HG02884 (cell line): ENCODE measurements at regions not wholly inside any gene's neighbourhood (a gene's known extent, or its start where the extent isn't known, plus 50 kb on each side); places are given as distances from the start of the nearest gene placed in this dataset.
"Not testable (repeated sequence)": the region's sequence is repeated elsewhere in the genome, so short reads cannot be mapped to it uniquely, and the experiment has no call there.

Experiments used
- ATAC-seq: cut with Tn5 transposase; IDR thresholded peaks from one replicate; pipeline ENCODE4 v1.9.1; 2021; ENCODE audit warnings: mild to moderate bottlenecking, moderate library complexity; ENCODE audit not compliant: unreplicated experiment

DNA sequence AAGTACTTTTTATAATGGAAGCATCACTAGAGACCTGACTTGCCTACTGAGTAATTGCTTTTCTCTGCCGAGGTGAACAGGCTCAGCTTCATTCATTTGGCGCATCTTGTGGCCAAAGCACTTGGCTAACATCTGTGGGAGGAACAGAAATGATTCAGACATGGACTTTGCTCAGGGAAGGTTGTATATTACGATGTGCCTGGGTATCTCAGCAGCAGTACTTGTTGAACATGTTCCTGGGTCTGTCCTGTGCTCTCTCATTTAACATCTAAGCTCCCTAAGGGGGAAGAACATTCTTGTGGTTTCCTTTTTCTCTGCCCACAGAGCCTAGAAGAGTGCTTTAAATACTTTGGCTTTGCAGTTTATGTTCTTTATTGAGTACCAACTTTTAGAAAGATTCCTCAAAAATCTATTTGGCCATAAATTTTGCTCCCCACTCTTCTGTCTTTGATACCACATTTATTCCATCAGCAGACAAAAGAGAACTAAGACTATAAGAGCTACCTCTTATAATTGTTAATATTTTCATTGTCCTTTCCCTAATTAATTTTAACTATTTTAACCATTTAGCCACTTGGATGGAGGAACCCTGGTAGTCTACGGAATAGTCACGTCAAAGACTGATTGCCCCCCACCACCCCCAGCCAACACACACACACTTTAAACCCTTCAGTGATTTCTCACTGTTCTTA is 101.2 kb upstream of the EGLN3 start:
- peak; percentile 73 for ATAC-seq

DNA sequence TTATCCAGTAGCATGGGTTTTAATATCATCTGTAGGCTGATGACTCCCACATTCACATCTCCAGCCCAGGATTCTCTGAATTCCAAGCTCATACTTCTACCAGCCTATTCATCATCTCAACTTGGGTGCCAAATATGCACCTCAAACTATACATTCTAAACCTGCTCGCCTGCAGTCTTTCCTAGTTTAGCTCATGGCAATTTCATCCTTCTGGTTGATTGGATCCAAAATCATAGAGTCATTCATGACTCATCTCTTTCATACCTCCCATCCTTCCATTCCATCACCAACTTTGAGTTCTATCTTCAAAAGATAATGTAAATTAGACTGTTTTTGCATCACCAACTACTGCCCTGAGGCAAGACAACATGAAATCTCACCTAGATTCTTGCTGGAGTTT is 99.7 kb upstream of the EGLN3 start:
- no peak for ATAC-seq

DNA sequence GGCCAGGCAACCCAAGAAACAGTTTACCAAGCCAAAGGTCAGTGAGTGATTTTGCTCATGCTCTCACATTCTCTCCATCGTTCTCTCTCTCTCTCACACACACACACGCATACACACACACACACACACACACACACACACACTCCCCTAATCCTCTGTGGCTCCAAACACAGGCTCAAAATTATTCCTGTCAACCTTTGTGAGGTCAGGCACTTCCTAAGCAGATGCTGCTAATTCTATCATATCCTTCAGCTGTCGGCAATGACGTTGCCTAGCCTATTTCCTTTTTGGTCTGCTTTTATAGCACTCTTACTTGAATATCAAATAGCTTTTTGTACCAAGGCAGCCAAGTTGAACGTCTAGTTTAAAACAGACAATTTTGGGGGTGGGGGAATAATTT is 98.9 kb upstream of the EGLN3 start:
- no peak for ATAC-seq

DNA sequence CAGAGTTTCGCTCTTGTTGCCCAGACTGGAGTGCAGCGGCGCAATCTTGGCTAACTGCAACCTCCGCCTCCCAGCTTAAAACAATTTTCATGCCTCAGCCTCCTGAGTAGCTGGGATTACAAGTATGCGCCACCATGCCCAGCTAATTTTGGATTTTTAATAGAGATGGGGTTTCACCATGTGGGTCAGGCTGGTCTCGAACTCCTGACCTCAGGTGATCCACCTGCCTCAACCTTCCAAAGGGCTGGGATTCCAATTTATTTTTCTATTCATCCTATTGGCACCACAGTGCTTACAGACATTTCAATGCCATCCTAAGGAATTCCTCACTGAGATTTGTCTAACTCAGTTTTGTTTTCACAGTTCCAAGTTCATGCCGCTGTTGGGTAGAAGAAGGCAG is 98.3 kb upstream of the EGLN3 start:
- ATAC-seq: not testable (repeated sequence)

DNA sequence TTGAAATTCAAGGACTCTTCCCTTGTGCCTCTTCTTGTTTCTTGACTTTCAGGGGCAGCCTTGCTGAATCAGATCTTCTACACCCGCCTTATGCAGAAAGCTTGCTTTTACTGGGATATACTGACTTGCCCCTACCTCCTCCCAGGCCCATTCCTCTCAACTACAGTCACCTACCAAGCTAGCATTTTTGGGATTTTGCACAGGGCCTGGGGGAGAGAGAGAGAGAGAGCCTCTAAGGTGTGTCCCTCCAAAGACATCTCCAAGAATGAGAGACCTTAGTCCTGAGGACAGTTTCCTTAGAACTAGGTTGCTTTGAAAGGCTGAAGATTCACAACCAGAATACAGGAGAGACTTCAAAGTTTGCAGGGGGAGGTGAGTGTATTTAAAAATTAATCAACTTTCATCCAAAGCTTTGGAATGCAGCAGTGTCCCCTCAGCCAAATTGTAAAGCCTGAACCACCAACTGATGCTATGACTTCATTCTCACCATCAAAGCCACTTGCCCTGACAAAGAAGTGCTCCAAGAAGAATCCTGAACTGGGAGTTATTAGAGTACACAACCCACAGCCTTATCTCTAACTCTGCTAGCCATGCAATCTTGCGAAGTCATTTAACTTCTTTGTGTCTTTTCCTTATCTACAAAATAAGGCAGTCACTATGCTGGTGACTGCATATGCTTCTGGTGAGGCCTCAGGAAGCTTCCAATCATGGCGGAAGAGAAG is 96.1 kb upstream of the EGLN3 start:
- ATAC-seq: no peak

DNA sequence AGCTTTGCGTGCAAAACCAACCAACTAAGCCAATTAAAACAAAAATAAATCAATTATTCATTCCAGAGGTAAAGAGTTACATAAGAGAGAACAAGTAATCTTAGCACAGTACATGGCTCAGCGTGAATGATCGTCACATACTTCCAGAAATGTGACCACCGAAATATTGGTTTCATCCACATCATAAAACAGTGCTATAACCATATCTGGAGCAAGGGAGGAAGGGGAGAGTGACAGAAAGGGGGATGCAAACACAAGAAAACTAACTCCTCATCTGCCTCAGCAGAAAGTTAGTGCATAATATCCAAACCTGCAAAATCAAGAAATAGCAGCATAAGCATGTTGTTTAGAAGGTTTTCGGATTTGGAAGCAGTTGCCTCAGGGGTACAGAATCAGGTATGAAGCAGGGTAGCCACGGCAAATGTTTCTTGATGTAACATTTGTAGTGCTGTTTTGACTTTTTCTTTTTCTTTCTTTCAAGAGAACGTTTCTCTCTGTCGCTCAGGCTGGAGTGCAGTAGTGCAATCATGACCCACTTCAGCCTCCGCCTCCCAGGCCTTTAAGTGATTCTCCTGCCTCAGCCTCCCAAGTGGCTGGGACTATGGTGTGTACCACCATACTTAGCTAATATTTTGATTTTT is 93.9 kb upstream of the EGLN3 start:
- no peak for ATAC-seq

DNA sequence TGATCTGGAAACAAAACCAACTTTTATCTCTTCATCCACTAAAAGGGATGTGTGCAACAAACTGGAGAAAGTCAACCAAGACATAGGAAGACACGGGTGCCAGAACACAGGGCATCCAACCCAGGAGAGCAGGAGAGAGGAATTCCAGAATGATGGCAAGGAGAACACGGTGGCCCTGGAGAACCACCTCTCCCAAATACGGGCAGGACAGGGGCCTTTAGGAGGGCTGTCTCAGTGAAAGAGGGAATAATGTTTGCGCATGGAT is 93.4 kb upstream of the EGLN3 start:
- no peak for ATAC-seq

DNA sequence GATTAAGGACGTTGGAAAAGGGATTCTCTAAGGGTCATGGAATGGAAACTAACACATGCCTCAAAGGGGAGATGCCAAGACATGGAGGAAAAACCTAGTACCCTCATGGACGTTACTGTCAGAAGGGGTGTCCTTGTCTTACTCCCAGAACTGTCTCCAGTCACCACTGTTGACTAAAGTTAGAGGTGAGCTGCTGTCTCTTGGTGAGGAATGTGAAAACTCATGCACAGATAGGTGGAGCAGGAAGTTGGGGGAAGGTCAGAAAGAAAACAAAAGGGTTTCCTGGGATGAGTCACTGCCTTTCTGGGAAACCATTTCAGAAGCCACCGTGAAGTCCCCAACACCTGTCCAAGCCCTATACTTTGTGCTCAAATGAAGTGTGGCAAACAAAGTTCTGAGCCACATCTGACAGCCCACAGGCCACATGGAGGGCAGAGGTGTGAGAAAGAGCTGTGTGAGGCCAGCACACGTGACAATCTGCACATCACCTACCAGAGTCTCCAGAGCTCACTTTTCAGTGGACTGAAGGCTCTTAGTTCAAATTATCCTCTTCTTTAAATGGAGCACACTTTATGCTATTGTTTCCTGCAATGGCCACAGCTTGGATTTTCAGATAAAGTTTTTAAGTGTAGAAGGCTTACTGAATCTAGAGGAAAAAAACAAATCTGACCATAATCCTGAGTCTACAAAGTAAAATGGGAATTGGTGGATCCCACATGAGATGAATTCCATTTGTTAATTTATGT is 92.9 kb upstream of the EGLN3 start:
- peak; percentile 92 for ATAC-seq

DNA sequence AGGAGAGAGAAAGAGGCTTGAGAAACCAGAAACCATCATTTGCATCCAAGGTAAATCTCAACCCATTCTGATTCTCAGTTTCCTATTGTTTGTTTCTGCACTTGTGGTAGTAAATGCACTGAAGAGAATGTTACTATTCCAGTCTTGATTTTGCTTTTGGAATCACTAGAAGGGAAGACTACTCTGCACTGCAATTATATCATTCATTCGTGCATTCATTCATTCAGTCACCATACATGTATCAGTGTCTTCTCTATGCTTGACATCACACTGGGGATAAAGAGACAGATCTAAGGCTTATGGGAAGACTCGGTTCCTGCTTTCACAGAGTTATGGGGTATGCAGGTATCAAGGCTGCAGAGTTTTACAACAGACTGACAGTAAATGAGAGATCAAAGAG is 90.3 kb upstream of the EGLN3 start:
- ATAC-seq: no peak

DNA sequence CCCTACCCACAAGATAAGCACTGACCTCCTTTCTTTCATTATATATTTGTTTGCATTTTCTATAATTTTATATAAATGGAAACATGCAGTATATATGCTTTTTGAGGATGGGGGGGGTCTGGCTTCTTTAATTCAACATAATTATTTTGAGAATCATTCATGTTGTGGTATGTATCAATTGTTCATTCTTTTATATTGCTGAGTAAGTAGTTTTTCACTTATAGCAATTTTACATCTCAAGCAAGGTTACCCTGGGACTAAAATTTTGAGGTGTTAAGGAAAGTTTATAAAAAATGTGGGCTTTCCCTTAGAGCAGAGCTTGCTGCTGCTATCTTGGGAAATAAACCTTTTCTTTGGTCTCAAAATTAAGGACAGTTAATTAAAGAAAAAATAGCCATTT is 89.9 kb upstream of the EGLN3 start:
- no peak for ATAC-seq

DNA sequence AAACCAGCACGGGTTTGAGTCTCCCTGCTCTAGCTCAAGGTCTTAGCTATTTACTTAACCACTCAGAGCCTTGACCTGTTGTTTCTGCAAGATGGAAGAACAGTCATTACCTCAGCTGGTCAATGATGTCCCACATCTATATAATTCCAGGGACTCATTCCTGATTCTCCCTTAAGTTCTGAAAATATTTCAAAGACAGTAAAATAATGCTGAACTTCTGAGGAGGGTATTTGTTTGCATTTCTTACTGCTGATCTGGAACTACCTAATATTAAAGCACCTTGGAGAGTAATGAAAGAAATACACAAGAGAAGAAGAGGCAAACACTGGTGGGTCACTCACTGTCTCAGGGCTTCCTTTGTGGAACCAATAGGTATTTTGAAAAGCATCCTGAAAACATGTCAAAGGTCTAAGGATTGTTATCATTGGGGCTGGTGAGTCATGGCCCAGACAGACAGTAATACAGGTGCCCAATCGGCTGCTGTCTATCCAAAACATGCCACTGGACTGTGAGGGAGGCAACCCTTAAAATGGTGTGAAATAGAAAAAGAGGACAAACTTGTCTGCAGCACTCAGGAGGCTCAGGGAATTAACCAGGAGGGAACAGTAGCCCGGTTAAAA is 88.7 kb upstream of the EGLN3 start:
- ATAC-seq: no peak

DNA sequence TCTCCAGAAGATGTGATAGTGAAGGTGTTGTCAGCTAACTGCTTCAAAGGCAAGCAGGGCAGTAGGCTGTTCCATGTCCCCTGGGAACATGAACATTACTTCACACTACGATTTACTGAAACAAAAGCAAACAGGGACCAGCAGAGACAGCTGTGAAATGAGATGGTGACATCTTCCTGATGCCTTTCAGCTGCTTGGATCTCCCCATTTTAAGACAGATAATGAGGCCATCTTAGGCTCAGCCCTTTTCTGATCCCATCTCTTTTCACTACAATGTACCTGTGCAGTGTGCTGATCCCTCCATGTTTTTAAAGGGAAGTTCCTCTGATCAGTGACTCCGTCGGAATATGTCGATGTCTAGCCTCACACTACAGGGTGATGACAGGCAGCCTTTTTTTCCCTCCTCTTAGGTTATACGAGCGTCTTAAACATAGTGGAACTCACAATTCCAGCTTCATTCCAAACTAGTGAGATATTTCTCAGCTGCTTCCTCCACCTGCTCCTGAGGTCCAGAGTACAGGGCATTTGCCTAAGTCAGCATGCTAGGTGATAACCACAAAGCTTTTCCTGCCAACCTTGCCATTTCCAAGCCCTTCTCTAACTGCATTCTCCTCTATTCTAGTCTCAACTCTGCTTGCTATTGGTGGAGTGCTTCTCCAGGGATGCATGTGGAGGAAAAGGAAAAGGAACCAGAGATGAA is 87.6 kb upstream of the EGLN3 start:
- no peak for ATAC-seq

DNA sequence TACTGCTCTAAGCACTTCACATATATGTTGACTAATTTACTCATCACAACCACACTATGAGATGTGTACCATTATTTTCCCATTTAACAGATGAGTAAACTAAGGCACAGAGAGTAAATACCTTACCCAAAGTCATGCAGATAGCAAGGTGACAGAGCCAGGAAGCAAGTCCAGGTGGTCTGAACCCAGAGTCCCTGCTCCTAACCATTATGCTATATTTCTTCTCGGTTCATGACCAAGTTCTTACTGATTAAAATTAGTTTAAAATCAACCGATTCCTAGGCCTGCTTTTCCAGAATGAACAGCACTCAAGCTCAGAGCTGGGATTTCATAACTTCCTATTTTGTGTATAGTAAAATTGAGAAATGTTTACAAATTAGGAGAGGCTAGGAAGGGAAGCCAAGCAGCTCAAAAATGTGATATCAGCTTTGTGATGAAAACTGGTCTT is 85.5 kb upstream of the EGLN3 start:
- no peak for ATAC-seq

DNA sequence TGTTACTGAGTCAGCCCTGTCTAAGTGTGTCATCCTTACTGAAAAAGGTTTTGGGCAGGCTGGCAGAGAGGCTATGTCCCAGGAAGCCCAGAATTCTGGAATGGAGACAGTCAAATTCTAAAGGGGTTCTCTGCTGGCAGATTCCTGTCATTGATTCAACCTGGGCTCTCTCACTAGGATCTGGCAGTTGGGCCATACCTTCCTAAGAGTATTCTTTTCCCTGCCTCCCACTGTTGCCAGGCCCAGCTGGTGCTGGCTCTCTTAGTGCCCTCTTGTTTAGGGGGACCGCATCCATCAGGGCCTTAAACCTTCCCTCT is 85.0 kb upstream of the EGLN3 start:
- ATAC-seq: no peak

DNA sequence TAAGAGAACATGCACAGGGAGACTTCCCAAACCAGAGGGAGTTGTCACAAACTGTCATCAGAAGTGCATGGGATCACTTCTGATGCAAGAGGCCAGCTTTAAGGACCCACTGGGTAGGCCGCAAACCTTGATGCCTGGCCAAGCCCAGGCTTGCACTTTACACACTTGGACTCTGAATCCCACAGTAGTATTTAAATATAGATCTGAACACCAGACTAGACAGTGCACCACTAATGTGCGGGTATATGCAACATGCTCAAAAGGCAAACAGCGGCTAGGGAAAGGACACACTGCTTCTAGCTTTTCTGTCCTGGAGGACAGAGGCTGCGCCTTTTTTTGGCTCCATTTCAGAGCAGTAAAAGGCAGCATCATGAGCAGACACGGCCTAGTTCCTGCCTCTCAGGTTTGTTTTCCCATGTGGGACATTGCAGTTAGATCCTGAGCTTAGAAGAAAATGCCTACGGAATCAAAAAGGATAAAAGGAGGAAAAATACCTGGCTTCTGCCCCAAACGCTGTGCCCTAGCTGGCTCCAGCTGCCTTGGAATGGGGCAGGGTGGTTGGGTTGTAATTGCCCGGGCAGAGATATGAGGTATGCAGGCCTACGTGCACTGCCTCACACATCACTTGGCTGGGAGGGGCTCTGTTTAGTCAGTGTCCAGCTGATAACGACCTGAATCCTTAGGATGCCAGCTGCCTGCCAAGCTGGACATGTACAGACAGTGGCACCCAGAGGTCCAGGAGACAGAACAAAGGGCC is 84.5 kb upstream of the EGLN3 start:
- ATAC-seq: no peak

DNA sequence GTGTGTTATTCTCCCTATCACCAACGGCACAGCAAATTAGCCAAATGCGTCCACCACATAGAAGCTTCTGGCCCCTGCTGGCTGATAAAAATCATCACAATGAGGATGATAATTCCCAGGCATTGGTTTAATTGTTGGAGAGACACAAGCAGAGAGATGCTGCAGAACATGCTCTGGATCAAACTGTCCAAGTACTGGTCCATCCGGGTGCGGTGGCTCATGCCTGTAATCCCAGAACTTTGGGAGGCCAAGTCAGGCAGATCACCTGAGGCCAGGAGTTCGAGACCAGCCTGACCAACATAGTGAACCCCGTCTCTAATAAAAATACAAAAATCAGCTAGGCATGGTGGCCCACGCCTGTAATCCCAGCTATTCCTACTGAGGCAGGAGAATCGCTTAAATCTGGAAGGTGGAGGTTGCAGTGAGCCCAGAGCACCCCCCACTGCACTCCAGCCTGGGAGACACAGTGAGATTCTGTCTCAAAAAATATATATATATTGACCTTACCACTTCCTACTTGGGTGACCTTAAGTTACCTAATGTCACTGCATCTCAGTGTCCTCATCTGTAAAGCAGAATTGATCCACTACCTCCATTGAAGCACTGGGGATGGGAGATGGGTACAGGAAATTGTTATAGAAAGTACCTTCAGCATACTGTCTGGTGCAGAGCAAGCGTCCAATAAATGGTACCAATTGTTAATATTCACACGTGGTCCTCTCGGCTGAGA is 83.7 kb upstream of the EGLN3 start:
- ATAC-seq: no peak

DNA sequence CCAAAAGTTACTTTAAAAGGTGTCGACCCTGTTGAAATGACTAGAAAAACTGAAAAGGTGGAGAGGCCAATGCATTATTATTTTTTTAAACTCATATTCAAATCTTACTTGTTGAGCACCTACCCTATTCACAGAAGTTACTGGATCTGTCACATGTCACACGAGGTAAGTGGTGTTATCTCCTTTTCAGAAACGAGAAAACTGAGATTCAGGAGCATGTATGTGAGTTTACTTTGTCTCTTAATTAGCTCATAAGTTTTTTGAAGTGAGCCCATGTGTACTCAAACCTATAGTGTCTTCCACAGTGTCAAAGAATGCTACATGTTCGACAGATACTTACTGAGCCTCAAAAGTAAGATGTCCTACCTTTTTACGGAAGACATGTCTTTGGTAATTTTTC is 81.8 kb upstream of the EGLN3 start:
- no peak for ATAC-seq

DNA sequence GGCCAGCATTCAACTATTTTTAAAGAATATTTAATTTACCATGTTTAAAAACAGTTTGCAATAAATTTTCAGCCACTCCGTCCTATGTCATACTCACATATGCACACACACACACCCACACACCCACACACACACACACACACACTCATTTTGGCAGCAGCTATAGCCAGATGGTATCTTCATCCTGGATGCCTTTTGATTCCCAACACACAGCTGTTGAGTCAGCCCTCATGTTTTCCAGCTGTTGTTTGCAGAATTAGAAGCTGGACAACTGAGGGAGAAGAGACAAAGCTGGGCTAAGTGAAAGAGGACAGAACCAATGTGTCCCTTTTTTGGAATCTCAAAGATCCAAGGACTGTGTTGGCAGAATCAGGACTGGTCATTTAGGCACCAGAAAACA is 80.0 kb upstream of the EGLN3 start:
- no peak for ATAC-seq

DNA sequence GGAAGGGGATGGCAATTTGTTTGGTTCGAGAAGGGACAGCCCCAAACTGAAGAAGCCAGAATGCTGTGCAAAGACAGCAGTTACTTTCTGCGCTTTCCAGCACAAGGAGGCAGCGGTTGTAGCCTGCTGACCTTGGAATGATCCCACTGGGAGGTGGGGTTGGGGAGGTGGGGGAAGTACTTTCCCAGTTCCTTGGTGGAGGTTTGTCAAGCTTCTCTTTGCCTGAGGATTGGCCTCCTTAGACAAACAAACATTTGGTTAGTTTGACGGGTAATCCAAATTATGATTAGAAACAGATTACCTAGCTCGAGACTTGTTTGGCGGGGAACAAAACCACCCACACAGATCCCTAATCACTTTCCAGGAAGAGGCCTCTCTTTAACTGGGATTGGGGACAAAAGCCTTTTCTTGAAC is 79.1 kb upstream of the EGLN3 start:
- no peak for ATAC-seq
